IMR-90 (cell line): ENCODE measurements at regions not wholly inside any gene's neighbourhood (a gene's known extent, or its start where the extent isn't known, plus 50 kb on each side); places are given as distances from the start of the nearest gene placed in this dataset.

Source experiments
- ATAC-seq: fragments of 200-7000 bp; cut with Tn5 transposase; 2 replicates; pipeline ENCODE4 v1.9.1; 2020; ENCODE audit warnings: low read depth, mild to moderate bottlenecking, moderate library complexity
- BruUV-seq: library from RNA; stranded (reverse); fragments of 400-500 nt; replicated peaks from 2 replicates; lab custom pipeline; 2021; lab: Mats Ljungman, UMichigan
- CTCF ChIA-PET: fragments of 300-600 bp; formaldehyde crosslinking; extraction: SDS; loops from one replicate; lab custom pipeline; 2021; ENCODE audit warnings: antibody characterized with exemption; lab: Yijun Ruan, JAX
- POLR2A ChIA-PET: fragments of 300-600 bp; sonication (Branson Sonifier 250); formaldehyde crosslinking; loops from one replicate; lab custom pipeline; 2022; ENCODE audit warnings: antibody characterized with exemption; ENCODE audit not compliant: unreplicated experiment; lab: Charles Lee
- DNase-seq: peaks from one replicate; pipeline ENCODE4 v3.0.0; 2013
- H2AFZ ChIP-seq: replicated peaks from 2 replicates; pipeline ENCODE3; 2013; ENCODE audit warnings: low read length, mild to moderate bottlenecking; ENCODE audit not compliant: poor library complexity
- H2AK5ac ChIP-seq: 2 replicates; pipeline ENCODE4 v1.6.1; 2013; ENCODE audit warnings: low read depth, low read length, inconsistent platforms
- H2AK9ac ChIP-seq: replicated peaks from 2 replicates; pipeline ENCODE3; 2013; ENCODE audit warnings: mild to moderate bottlenecking, low read depth, low read length, moderate library complexity; ENCODE audit not compliant: poor library complexity
- H2BK120ac ChIP-seq: 2 replicates; pipeline ENCODE4 v1.6.1; 2013; ENCODE audit warnings: low read depth, low read length, inconsistent platforms
- H2BK15ac ChIP-seq: 3 replicates; pipeline ENCODE4 v1.6.1; 2013; ENCODE audit warnings: low read depth, low read length, inconsistent platforms
- H2BK20ac ChIP-seq: 2 replicates; pipeline ENCODE4 v1.6.1; 2013; ENCODE audit warnings: low read depth, mild to moderate bottlenecking, inconsistent platforms, low read length, moderate library complexity
- H2BK5ac ChIP-seq: 2 replicates; pipeline ENCODE4 v1.6.1; 2013; ENCODE audit warnings: mild to moderate bottlenecking, low read depth, low read length, inconsistent platforms; ENCODE audit not compliant: poor library complexity, severe bottlenecking
- H3K14ac ChIP-seq: replicated peaks from 2 replicates; pipeline ENCODE4 v1.6.1; 2013; ENCODE audit warnings: low read depth, low read length, inconsistent platforms
- H3K18ac ChIP-seq: 2 replicates; pipeline ENCODE4 v1.6.1; 2013; ENCODE audit warnings: low read depth, low read length, control low read depth
- H3K23ac ChIP-seq: 2 replicates; pipeline ENCODE4 v1.6.1; 2013; ENCODE audit warnings: low read depth, low read length, inconsistent platforms
- H3K27ac ChIP-seq: 2 replicates; pipeline ENCODE4 v1.5.1; 2013; ENCODE audit warnings: mild to moderate bottlenecking, control low read depth, low read length; ENCODE audit not compliant: insufficient read depth
- H3K27me3 ChIP-seq: 2 replicates; pipeline ENCODE4 v1.6.1; 2013; ENCODE audit warnings: low read length; ENCODE audit not compliant: control insufficient read depth, insufficient read depth
- H3K36me3 ChIP-seq: 2 replicates; pipeline ENCODE4 v1.6.1; 2013; ENCODE audit warnings: low read length, mixed read lengths; ENCODE audit not compliant: control insufficient read depth, insufficient read depth
- H3K4ac ChIP-seq: 2 replicates; pipeline ENCODE4 v1.6.1; 2013; ENCODE audit warnings: low read depth, low read length, inconsistent platforms
- H3K4me1 ChIP-seq: 2 replicates; pipeline ENCODE4 v1.6.1; 2013; ENCODE audit warnings: low read length, mixed read lengths; ENCODE audit not compliant: control insufficient read depth, insufficient read depth
- H3K4me2 ChIP-seq: 2 replicates; pipeline ENCODE4 v1.6.1; 2013; ENCODE audit warnings: low read depth, mild to moderate bottlenecking, control low read depth, low read length, moderate library complexity
- H3K4me3 ChIP-seq: 2 replicates; pipeline ENCODE4 v1.5.1; 2013; ENCODE audit warnings: low read depth, mild to moderate bottlenecking, control low read depth, low read length, moderate library complexity; ENCODE audit not compliant: insufficient read depth
- H3K56ac ChIP-seq: 2 replicates; pipeline ENCODE4 v1.6.1; 2013; ENCODE audit warnings: low read length, inconsistent platforms; ENCODE audit not compliant: insufficient read depth; ENCODE audit errors: extremely low read depth
- H3K79me1 ChIP-seq, 2 experiments: 2 replicates each; pipeline ENCODE4 v1.6.1; 2013; ENCODE audit warnings: low read length in 2 of 2, inconsistent platforms in 1 of 2, low read depth in 1 of 2
- H3K9ac ChIP-seq: 2 replicates; pipeline ENCODE4 v1.6.1; 2013; ENCODE audit warnings: low read depth, low read length, control low read depth
- H3K9me1 ChIP-seq: 2 replicates; pipeline ENCODE4 v1.6.1; 2013; ENCODE audit warnings: low read length, inconsistent platforms; ENCODE audit not compliant: insufficient read depth
- H3K9me3 ChIP-seq: 2 replicates; pipeline ENCODE4 v1.6.1; 2013; ENCODE audit warnings: low read length; ENCODE audit not compliant: control insufficient read depth, insufficient read depth
- H4K20me1 ChIP-seq: 2 replicates; pipeline ENCODE4 v1.6.1; 2013; ENCODE audit warnings: low read length, inconsistent platforms; ENCODE audit not compliant: insufficient read depth
- H4K5ac ChIP-seq: 2 replicates; pipeline ENCODE4 v1.6.1; 2013; ENCODE audit warnings: mild to moderate bottlenecking, low read depth, low read length, control low read depth
- H4K8ac ChIP-seq, 2 experiments: 2 replicates each; pipeline ENCODE4 v1.6.1; 2013; ENCODE audit warnings: low read depth in 2 of 2, low read length in 2 of 2, control low read depth in 1 of 2, inconsistent platforms in 1 of 2
- H4K91ac ChIP-seq: 2 replicates; pipeline ENCODE4 v1.6.1; 2013; ENCODE audit warnings: low read depth, low read length, inconsistent platforms; ENCODE audit not compliant: insufficient read depth
- BHLHE40 ChIP-seq: fragments of 150-350 bp; IDR thresholded peaks from 2 replicates; pipeline ENCODE4 v1.6.1; 2016; ENCODE audit warnings: mild to moderate bottlenecking, low read depth, low read length
- CEBPB ChIP-seq: IDR thresholded peaks from 2 replicates; pipeline ENCODE4 v1.6.1; 2012; ENCODE audit warnings: low read depth, low read length, improper control_type of control experiment
- FOS ChIP-seq: fragments of 150-350 bp; IDR thresholded peaks from 2 replicates; pipeline ENCODE4 v1.6.1; 2016; ENCODE audit warnings: low read depth, low read length
- MXI1 ChIP-seq: IDR thresholded peaks from 2 replicates; pipeline ENCODE4 v1.6.1; 2012; ENCODE audit warnings: low read depth, mild to moderate bottlenecking, low read length, moderate library complexity, borderline replicate concordance
- RAD21 ChIP-seq: IDR thresholded peaks from 2 replicates; pipeline ENCODE4 v1.6.1; 2012; ENCODE audit warnings: low read length, improper control_type of control experiment
- RFX5 ChIP-seq: IDR thresholded peaks from 2 replicates; pipeline ENCODE4 v1.8.0; 2012; ENCODE audit warnings: low read depth, mild to moderate bottlenecking, low read length, moderate library complexity
- SMC3 ChIP-seq: fragments of 150-350 bp; IDR thresholded peaks from 2 replicates; pipeline ENCODE4 v1.6.1; 2016; ENCODE audit warnings: low read depth, mild to moderate bottlenecking, antibody characterized with exemption, low read length, moderate library complexity
- WGBS, 2 experiments: methylation state at CpG; one replicate each; pipeline versions ENCODE4 v1.1.5 to v1.1.7; 2013; ENCODE audit warnings: missing lambda C conversion rate in 2 of 2; ENCODE audit not compliant: insufficient read length in 1 of 2; ENCODE audit errors: extremely low coverage in 2 of 2; 5-methylcytosine and 5-hydroxymethylcytosine counted together
- dilution Hi-C: fragments of 300-500 bp; cut with HindIII; formaldehyde crosslinking; loops from one replicate; pipeline ENCODE4 v1.14.3; 2018; ENCODE audit warnings: low sequenced_read_pairs; ENCODE audit not compliant: unreplicated experiment
- in situ Hi-C: fragments of 300-500 bp; cut with MboI; formaldehyde crosslinking; loops from 3 replicates; pipeline ENCODE4 v1.14.3; 2019; ENCODE audit warnings: low sequenced_read_pairs, inconsistent platforms, mixed read lengths
- intact Hi-C: fragments of 100-400 bp; cut with micrococcal nuclease; formaldehyde crosslinking; loops from 2 replicates; pipeline ENCODE4 v1.10.0; 2022
- TF ChIP-seq, protein P1 (sequence below): conservative IDR thresholded peaks from 2 replicates; pipeline ENCODE4 v1.5.1; 2012; ENCODE audit warnings: mild to moderate bottlenecking, low read depth, low read length, improper control_type of control experiment
- TF ChIP-seq, protein P2 (sequence below): fragments of 150-350 bp; IDR thresholded peaks from 2 replicates; pipeline ENCODE4 v1.6.1; 2016; ENCODE audit warnings: low read depth, mild to moderate bottlenecking, low read length, moderate library complexity, borderline replicate concordance

DNA sequence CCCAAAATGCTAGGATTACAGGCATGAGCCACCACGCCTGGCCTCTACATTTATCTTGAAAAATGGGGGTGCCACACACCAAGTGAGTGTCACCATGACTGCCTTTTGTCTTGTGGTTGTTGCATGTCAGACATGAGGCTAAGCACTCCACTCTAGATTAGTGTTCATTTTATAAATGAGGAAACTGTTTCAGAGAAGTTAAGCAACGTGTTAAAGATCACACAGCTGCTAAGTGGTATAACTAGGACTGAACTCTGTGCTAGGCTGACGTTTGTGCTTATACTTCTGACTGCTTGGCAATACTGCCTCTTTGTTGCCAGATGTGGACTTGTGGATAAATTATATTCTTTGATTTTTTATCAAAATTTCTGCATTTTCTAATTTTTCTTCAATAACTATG, 50.8 kb upstream of the SMAD6 start:
- Histone ChIP-seq H3K27ac (no peak overlapping the region), H2BK20ac (no peak overlapping the region), H3K9ac (no peak overlapping the region), H2AK5ac (no peak overlapping the region), H4K8ac (no peak overlapping the region), H4K91ac (no peak overlapping the region), H3K23ac (no peak overlapping the region), H2AK9ac (no peak overlapping the region), H2AFZ (no peak overlapping the region), H3K27me3 (peaks cover 7% of the 10 kb centered on the region; the same call in 1 of the 2 replicates), H4K20me1 (no peaks in the 10 kb centered on the region), H3K79me1 (no peaks in the 10 kb centered on the region), H2BK5ac (no peak overlapping the region), H3K56ac (no peak overlapping the region), H3K4me1 (0 out of 2 replicates have a peak, but pooled peaks cover 2% of the 10 kb centered on the region), H3K9me3 (no peaks in the 10 kb centered on the region), H3K4me2 (no peak overlapping the region), H3K14ac (no peak overlapping the region), H3K9me1 (no peaks in the 10 kb centered on the region), H3K36me3 (no peaks in the 10 kb centered on the region), H3K18ac (no peak overlapping the region), H2BK15ac (no peak overlapping the region), H4K5ac (no peak overlapping the region), H2BK120ac (no peak overlapping the region), H3K4me3 (no peak overlapping the region), H3K4ac (no peak overlapping the region)
- CTCF ChIA-PET: no interaction called here
- ATAC-seq: no peak
- intact Hi-C loops (no loop called here), dilution Hi-C loops (no loop called here), in situ Hi-C loops (no loop called here)
- DNase-seq: no peak
- TF ChIP-seq BHLHE40: no peak
- TF ChIP-seq RFX5: no peak
- TF ChIP-seq, protein P1, sequence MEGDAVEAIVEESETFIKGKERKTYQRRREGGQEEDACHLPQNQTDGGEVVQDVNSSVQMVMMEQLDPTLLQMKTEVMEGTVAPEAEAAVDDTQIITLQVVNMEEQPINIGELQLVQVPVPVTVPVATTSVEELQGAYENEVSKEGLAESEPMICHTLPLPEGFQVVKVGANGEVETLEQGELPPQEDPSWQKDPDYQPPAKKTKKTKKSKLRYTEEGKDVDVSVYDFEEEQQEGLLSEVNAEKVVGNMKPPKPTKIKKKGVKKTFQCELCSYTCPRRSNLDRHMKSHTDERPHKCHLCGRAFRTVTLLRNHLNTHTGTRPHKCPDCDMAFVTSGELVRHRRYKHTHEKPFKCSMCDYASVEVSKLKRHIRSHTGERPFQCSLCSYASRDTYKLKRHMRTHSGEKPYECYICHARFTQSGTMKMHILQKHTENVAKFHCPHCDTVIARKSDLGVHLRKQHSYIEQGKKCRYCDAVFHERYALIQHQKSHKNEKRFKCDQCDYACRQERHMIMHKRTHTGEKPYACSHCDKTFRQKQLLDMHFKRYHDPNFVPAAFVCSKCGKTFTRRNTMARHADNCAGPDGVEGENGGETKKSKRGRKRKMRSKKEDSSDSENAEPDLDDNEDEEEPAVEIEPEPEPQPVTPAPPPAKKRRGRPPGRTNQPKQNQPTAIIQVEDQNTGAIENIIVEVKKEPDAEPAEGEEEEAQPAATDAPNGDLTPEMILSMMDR: no peak
- no peak for TF ChIP-seq MXI1
- TF ChIP-seq, protein P2, sequence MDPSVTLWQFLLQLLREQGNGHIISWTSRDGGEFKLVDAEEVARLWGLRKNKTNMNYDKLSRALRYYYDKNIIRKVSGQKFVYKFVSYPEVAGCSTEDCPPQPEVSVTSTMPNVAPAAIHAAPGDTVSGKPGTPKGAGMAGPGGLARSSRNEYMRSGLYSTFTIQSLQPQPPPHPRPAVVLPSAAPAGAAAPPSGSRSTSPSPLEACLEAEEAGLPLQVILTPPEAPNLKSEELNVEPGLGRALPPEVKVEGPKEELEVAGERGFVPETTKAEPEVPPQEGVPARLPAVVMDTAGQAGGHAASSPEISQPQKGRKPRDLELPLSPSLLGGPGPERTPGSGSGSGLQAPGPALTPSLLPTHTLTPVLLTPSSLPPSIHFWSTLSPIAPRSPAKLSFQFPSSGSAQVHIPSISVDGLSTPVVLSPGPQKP: no peak
- no peak for TF ChIP-seq SMC3
- no peak for TF ChIP-seq FOS
- no peak for TF ChIP-seq CEBPB
- no peak for TF ChIP-seq RAD21
- 100% methylated on average over 1 of the region's 3 CpGs; no CpG with 5 or more reads in 1 of the 2 experiments for WGBS, 2 experiments
- no TSS peak for BruUV-seq
- POLR2A ChIA-PET: no interaction called here
